ENCODE measurements at regions not wholly inside any gene's neighbourhood (a gene's known extent, or its start where the extent isn't known, plus 50 kb on each side); places are given as distances from the start of the nearest gene placed in this dataset.

DNA sequence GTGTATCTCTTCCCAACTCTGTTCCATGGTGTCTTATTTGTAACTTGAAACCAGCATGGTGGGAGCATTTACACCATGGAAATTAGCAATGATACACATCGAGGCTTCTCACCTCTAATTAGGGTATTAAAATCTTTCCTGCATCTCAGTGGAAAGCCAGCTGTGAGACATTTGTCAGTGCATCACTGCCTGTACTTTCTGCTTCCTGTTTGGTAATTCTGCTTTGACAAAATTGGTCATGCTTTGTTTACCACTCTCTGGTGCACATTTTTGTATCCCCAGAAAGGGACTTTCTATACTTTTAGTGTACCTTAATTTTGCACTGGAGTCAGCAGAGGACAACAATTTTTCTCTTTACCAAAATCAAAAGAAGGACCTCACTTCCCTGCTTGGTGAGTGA lies 402.1 kb downstream of the PDCD6IP start:
- no peak for DNase-seq

DNA sequence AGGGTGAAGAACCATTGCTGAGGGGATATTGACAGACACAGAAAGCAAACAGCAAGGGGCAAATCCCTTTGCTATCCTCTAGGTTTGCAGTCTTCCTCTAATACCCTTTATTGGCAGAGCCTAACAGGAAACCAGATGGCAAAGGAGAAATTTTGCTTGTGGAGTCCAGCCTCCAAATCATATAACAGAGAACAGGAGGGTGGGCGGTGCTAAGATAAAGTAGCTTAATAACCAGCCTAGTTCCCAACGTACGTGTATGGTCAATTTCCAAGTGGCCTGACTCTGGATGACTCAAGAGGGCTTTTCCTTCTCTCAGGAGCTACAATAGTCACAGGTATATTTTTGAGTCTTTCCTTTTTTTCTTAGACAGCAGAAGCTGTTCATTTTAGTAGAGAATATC lies 404.5 kb downstream of the PDCD6IP start:
- no peak for DNase-seq

DNA sequence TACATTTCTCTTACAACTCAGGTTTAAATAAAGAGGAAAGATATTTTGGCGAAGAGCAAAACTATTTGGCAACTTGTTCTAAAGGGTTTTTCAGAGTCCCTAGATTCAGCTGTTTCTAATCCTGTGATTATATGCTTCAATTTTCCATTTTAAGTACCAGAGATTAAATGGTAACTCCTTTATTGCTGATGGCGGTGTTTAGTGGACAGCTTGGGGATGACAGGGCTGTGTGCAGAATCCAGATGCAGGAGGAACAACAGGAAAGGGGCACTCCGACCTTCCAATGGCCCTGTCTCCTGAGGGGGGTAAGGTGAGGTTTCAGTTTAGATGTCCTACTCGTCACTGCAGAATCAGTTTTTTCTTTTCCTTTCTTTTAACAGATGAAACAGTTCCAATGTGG lies 405.0 kb downstream of the PDCD6IP start:
- DNase-seq, result no peak

DNA sequence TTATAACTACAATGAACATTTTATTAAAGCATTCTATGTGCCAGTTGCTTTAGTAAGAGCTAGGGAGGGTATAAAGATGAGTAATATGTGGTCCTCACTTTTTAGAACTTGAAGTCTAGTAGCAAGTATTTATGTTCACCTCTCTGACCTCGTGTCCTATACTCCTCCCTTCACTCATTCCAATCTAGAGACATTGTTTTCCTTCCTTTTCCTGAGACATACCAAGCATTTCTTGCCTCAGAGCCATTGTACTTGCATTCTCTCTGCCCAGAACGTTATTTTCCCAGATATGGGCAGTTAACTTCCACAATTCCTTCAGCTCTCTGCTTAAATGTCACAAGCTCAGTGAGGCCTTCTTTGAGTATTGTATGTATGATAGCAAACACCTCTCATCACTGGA lies 408.6 kb downstream of the PDCD6IP start:
- no peak for DNase-seq

DNA sequence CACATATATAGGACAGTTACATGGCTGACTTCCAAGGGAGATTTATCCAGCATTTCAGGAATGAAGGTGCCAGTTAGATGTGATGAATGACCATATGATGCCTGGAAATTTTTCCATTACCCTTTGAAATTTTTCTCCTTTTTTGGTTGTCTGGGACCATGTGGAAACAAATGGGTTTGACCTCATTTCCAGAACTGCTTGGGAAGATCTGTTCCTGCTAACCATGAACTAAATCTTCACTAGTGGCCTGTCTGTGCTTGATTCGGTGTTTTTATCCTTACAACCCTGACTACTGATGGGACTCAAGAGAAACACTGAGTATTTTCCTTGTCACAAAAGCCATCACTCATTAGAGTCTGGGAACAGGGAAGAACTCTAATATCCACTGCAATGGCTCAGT lies 409.4 kb downstream of the PDCD6IP start:
- no peak for DNase-seq

DNA sequence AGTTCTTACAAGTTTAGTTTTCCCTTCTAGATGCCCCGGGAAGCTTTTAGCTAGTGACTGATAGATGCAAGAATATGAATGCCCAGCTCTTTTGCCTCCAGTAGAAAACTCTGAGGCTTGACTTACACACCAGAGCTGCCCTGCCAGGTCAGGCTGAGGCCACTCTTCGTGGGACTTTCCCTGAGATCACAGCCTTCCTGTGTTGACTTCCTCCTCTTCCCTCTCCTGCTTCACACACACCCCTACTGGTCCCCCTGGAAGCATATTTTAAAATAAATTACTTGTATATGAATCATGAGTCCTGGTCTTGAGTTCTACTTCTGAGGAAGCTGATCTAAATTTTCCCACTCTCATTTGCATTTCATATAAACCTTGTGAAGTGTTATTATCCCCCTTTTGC lies 413.7 kb downstream of the PDCD6IP start:
- DNase-seq, result no peak

DNA sequence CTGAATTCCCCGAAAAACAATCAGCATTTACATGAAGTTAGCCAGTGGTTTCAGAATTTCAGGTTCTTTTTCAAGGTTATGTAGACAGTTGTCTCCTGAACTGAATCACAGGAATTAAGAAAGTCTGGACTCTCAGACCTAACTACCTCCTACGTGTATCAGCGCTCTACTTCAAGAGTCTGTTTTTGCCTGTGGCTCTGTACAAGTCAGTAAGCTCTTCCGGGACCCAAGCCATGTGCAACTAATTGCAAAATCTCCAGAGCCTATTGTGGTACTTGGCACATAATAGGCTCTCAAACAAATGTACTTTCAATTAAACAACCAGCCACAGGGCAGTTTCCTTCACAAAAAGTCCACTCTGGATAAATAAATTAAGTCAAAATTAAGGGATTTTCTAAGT lies 414.2 kb downstream of the PDCD6IP start:
- DNase-seq, result no peak

DNA sequence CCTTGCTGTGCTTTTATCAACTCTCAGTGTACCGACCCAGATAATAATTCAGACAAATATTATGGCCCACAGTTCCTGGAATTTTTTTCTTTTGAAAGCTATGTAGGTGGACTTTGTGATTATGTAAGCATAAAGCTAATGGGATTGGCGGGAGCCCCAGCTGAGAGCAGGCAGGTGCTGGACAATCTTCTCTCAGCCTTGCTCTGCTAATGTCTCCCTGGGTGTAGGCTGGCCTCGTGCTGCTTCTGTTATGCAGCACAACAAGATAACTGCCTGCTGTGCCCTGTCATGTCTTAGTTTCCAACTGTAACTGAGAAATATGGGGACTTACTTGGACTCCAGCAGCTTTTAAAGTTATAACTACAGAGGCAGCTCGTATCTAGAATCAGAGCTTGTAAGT lies 415.0 kb downstream of the PDCD6IP start:
- DNase-seq, result no peak

DNA sequence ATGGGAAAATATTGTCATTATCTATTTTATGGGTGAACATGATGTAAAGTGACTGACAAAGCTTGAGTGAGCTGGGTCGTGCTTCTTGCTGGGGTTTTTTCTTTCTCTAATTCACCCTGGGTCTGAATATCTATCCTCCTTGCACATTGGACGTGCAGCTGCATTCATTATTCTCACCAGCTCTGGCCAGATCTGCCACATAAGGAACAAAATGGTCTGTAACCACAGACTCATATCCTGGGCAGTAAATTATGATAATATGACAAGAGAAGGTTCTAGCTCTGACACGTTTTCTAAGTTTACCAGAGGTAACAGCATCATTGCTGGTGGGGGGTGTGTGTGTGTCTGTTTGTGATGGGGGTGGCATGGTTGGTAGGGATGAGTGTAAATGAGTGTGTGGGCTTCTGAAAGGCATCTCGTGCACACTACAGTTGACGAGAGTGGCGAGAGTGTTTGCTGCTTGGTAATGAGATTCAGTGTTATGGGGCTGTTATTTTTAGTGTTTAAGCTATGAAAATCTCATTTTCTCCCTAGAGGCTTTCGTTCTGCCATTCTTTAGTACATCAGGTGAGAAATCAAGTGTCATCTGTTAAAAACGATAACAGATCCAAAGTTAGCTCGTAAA lies 418.4 kb downstream of the PDCD6IP start:
- no peak for DNase-seq

DNA sequence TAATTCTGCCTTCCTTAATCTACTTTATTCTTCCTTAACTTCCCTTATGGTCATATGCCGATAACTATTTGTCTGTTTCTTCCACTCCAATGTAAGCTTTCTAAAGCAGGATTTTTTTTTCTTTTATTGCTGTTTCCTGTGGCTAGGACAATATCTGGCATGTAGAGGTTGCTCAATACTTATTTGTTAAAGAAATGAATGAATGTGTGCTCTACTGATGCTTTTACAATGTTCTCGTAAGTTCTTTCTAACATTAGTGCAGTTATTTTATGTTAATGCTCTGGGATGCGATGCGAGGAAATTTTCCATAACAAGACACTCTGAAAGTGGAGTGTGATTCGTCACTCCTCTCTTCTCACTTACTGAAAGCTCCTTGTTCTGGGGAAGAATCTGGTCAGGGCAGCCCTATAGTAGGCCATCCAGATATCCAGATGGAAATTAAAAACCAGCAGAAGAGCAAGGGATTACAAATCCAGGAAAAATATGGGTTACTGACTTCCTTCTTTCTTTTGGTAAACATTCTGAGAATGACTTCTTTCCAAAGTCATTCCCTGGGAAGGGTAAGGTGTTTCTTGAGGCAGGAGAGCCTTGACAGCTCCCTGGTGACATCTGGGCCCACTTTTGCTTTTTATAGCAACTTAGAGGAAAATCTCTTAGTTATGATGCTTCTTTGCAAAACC lies 420.4 kb downstream of the PDCD6IP start:
- DNase-seq, result no peak

DNA sequence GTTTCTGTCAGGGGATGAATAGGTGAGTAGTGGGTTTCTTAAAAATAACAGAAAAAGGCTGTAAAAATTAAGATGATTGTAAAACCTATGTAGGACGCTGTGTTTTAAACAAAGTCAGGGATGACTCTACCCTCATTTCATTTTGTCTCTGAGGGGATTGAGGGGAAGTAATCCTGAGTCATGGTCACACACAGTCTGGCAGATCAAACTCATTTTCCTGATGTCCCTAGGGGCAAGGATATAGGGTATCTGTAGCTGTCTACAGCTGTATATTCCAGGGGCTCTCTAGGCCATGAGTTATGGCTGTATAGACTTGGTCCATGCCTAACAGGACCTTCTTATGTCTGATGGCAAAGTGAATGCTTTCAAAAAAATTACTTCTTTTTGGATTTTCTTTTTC lies 421.1 kb downstream of the PDCD6IP start:
- no peak for DNase-seq

DNA sequence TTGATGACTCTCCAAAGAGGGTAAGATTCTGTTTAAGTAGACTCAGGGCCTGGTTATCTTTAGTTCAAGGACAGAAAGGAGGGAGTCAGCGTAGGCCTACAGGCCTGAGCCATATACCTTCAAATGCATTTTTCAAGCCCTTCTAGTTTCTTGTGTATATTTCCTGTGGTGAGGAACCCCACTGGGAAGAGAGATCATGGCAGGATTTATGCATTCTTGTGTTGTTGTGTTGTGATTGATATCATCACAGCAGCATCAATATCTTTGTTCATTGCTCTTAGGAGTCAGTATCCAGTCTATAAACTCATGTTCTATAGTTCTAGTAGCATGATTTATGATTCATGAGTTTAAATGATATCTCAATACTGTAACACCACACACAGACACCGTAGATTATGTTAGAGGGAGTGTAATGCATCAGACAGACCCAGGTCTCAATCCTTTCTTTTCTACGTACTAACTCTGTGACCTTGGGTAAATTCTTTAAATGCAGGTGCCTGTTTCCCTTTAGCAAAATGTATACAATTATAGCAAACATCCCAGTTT lies 427.5 kb downstream of the PDCD6IP start:
- no peak for DNase-seq

DNA sequence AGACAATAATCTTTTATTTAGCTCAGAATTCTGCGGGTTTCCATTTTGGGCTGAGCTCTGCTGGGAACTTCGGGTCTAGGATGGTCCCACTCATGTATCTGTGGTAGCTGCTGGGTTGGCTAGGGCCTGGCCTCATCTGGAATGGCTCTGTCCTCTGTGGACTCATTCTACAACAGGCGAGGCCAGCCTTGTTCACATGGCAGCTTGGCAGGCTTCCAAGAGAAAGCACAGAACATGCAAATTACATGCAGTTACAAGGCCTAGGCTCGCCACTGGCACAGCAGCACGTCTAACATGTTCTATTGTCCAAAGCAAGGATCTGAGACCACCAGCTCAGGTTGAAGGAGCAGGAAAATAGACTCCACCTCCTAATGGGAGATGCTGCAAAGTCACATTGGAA lies 431.4 kb downstream of the PDCD6IP start:
- DNase-seq, result no peak

DNA sequence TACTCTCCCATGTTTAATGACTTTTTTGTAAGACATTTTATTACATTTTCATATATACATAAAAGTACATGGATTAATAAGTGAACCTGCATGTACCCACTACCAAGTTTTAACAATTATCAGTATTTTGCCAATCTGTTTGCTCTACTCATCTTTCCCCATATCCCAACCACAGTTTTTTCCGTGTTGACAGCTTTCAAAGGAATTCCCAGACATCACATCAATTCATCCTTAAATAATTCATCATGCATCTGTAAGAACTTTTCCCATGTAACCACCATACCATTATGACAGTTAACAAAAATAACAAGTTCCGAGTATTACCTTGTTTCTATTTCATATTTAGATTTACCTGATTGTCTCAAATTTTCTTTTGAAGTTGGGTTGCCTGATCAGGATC lies 436.7 kb downstream of the PDCD6IP start:
- no peak for DNase-seq

DNA sequence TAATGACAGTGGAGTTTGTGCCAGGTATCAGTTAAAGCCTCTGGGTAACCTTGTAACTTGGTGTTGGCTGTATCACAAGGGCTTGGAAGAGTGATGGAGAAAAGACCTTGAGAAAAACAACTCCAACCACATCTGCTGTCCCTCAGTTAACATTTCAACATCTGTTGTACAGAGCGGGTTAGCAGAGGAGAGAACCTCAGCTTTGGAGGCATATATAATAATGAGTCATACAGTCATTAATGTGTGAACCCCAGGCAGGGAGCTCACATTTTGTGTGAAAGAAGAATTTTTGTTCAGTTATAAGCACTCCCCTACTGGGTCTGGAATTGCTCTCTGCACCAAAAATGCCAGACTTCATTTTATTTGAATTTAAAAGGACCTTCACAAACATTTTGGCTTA lies 439.5 kb downstream of the PDCD6IP start:
- no peak for DNase-seq

DNA sequence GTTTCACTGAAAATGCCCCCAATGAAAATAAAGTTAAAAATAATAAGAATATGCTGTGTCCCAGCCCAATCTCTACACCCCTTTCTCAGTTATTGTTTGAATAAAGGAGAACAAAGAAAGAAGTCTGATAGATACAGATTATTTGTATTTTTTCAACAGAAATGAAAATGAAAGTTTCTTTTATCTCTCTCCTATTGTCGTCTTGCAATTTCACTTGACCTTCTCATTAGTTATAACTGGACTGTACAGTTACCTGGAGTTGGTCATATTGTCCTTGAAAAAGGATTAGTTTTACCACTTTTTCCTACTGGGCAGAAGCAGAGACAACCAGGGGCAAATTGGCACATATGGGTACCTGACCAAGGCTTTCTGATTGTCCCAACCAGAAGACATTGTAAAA lies 440.0 kb downstream of the PDCD6IP start:
- DNase-seq, result no peak

DNA sequence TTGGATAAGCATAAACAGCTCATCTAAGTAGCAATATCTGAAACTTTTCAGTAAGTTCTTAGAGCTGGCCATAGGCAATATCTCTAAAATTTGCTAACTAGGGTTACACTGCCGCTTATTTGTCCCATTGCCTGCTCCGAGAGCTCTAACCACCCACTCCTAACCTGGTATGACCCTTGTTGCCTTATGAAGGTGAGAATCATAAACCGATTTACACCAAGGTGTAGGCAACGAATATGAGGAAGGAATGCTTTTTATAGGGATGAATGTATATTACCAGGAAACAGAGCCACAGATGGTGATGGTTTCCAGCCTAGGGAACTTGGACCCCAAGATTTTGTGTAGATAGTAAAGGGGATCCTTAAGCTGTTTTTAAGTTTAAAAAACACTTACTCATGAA lies 440.9 kb downstream of the PDCD6IP start:
- DNase-seq, result no peak

DNA sequence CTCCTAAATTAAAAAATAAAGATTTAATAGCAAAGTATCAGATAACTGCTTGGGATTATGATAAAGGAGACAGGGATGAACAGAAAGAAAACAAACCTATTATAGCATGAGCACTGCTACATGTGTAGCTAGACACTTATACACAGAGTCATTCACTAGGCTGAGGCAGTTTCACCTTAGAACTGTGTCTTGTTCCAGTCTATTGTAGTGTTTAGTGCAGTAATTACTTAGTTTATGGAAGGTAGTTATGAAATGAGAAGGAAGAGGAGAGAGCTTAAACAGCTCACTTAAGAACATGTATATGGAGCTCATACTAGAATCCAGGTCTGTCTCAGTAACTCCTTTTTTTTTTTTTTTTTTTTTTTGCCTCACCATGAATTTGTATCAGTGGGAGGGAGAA lies 441.4 kb downstream of the PDCD6IP start:
- DNase-seq, result no peak

DNA sequence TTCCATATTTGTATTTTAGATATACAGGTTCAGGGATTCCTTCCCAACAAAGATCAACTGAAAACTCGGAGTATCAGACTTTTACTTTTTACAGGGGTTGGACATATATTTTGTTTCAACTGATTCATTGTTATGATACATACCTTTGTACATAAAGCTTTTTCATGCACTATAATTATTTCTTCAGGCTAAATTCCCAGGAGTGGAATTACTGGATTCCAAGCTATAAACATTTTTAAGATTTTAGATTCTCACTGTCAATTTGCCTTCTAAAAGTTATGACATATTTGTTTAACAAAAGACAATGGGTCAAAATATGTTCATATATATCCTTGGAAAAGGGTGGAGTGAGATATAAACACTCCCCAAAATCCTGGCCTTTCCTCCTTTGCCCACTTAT lies 449.0 kb downstream of the PDCD6IP start:
- no peak for DNase-seq

DNA sequence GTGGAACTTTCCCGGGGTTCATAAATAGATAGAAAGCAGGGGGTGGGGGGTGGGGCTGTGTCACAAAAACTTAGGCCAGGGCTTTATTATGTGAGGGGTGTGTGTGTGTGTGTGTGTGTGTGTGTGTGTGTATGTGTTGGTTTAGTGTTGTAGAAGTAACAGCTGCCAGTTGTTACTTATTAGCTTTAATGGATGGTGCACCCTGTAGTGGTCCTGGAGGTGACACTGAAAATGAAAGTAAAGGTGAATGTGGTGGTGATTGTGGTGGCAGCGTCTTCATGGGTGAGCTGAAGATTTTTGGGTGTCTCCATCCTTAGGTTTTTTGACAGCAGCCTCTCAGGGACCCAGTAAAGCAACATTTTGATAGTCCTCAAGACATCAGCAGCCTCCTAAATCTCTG lies 449.9 kb downstream of the PDCD6IP start:
- no peak for DNase-seq

DNA sequence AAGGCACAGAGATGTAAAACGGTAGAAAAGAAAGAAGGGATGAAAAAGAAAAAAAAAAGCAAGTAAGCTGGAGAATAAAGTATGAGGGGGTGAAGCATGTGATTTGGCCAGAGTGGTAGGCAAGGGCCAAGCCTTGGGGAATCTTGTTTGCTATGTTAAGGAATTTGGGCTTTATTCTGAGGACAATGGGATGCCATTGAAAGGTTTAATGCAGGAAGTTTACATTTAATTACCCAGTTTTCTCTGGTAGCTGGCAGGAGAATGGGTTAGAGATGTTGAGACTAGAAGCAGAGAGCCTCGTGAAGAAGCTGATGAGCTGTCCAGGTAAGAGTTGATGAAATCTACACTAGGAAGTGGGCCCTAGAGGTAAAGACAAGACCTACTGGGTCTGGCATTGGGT lies 455.9 kb downstream of the PDCD6IP start:
- DNase-seq, result no peak

DNA sequence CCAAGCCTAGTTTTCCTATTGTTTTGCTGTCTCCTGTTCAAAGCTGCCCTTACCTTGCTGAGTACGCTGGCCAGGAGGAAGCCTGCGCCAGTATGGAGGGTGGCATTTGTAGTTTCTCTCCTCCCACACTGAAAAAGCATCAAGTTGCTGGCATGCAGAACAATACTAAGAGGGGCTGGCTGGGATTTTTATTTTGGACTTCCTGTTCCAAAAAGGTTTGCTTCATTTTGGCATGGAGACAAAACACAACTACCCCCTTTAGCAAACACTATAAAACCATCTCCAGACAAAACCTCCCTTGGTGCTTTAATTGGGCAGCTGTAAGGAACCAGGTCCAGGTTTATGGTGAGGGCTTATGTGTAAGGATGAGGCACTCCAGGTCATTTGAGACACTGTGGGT lies 457.6 kb downstream of the PDCD6IP start:
- no peak for DNase-seq

DNA sequence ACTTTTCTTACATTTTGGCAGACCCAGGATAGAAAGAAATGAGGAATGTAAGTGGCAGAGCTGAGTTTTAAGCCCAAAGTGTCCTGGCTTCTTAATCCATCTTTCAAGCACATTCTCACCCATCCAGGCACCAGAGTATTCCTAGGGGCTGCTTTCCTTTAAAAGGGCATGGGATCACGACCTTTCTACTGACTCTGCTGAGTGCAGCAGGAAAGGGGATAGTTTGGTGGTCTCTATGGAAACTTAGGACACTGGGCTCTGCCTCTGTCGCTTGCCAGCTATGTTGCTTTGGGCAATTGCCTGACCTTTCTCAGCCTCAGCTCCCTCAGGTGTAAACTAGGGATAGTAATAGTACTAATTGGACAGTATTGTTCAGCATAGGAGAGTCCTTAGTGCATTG lies 458.4 kb downstream of the PDCD6IP start:
- no peak for DNase-seq

DNA sequence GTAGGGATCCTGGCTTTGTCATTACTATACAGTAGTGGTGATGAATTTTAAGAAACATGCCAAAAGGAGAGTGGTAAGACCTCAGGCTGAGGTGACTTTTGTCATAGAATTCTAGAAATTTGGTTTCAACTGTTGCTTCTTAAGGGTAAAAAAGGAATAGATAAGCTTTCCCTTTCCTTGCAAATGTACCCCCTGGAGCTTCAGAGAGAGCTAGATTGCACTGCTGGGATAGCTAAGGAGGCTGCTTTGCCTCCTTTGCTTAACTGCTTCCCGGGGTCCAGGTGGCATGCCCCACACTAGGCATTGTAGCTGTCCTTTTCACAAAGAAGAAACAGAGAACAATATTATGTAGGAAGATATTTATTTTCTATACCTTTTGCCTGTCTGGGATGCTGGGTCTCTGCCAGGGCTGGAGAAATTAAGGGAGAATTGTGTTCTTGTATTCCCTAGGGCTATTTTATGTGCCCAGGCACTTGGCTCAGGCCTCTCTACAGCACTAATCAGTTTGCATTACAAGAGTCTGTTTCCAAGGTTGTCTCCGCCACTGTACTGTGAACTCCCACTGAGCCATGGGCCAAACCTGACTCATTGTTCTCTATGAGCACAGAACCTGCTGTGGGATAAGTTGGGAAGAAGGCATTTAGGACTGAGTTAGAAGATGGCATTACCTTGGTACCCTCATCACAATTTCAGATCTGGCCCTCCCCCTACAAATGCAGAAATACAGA lies 460.0 kb downstream of the PDCD6IP start:
- DNase-seq, result no peak
